BJ (cell line): ENCODE measurements at regions not wholly inside any gene's neighbourhood (a gene's known extent, or its start where the extent isn't known, plus 50 kb on each side); places are given as distances from the start of the nearest gene placed in this dataset.

Source experiments
- CTCF ChIA-PET: fragments of 350-600 bp; formaldehyde crosslinking; extraction: SDS; loops from one replicate; lab custom pipeline; 2021; ENCODE audit warnings: antibody characterized with exemption, inconsistent platforms; lab: Yijun Ruan, JAX
- POLR2A ChIA-PET: fragments of 300-600 bp; sonication (Branson Sonifier 250); formaldehyde crosslinking; extraction: SDS; loops from one replicate; lab custom pipeline; 2021; ENCODE audit warnings: antibody characterized with exemption; lab: Charles Lee
- DNase-seq: peaks from one replicate; pipeline ENCODE4 v3.0.0-alpha.2; 2011; ENCODE audit warnings: low read depth
- H3K27me3 ChIP-seq: 2 replicates; pipeline ENCODE4 v1.6.0; 2011; ENCODE audit warnings: low read length; ENCODE audit not compliant: control insufficient read depth, insufficient read depth
- H3K36me3 ChIP-seq: 2 replicates; pipeline ENCODE4 v1.5.1; 2011; ENCODE audit warnings: low read length; ENCODE audit not compliant: control insufficient read depth, insufficient read depth
- H3K4me3 ChIP-seq: 2 replicates; pipeline ENCODE4 v1.5.1; 2011; ENCODE audit warnings: low read depth, mild to moderate bottlenecking, control low read depth, low read length
- TF ChIP-seq, protein P1 (sequence below): IDR thresholded peaks from 2 replicates; pipeline ENCODE4 v1.5.1; 2011; ENCODE audit warnings: low read depth, mild to moderate bottlenecking, control low read depth, inconsistent platforms, low read length, moderate library complexity; ENCODE audit not compliant: insufficient read depth

DNA sequence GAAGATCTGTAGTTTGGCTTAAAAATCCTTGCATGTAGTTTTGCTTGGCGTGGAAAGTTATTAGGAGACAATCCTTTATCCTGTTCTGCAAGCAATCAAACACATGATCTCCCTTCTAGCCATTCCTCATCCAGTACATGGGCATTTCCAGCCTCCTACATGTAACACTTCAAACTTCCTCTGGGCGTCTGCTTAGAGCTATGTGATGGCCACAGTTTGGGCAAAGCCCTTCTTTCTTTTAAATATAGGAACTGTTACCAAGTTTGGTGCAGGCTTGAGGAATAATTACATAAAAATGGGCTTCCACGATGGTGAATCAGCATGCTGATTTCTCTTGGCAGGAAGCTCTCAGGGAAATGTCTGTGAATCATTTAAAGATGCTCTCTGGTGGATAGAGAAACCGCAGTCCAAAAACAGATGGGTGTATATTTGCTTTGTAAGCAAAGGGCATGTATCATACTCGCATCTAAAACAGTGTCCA lies 176.9 kb upstream of the FMN2 start:
- ChIA-PET CTCF (interaction anchor here (1.0 to 1.5 kb wide), 4 partner anchors 17 to 39 kb away, joined by 3 to 5 read pairs (median 4); no protein-coding TSS in a partner anchor), POLR2A (interaction anchor here (0.6 kb wide), 1 partner anchor 99 kb away, joined by 3 read pairs; no protein-coding TSS in a partner anchor)
- Histone ChIP-seq H3K4me3 (no peak overlapping the region), H3K27me3 (no peaks in the 10 kb centered on the region), H3K36me3 (no peaks in the 10 kb centered on the region)
- DNase-seq, result peak; percentile 89
- TF ChIP-seq, protein P1, sequence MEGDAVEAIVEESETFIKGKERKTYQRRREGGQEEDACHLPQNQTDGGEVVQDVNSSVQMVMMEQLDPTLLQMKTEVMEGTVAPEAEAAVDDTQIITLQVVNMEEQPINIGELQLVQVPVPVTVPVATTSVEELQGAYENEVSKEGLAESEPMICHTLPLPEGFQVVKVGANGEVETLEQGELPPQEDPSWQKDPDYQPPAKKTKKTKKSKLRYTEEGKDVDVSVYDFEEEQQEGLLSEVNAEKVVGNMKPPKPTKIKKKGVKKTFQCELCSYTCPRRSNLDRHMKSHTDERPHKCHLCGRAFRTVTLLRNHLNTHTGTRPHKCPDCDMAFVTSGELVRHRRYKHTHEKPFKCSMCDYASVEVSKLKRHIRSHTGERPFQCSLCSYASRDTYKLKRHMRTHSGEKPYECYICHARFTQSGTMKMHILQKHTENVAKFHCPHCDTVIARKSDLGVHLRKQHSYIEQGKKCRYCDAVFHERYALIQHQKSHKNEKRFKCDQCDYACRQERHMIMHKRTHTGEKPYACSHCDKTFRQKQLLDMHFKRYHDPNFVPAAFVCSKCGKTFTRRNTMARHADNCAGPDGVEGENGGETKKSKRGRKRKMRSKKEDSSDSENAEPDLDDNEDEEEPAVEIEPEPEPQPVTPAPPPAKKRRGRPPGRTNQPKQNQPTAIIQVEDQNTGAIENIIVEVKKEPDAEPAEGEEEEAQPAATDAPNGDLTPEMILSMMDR, result peak; percentile 35

DNA sequence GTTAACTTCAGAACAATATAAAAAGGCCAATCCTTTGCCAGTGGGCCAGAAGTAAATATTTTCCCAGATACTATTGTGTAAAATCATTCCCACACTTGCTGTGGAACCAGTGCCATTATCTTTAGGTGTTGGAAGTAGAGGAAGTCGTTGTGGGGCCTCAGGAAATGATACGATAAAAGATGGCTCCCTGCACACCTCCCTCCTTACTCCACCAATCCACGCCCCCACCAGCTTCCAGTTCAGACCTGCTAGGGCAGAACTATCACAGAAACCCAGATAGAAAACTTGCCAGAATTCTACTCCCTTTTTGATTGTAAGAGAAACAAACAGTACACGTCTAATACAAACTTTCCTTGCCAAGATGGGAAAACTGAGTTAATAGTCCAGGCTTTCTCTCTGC lies 173.0 kb upstream of the FMN2 start:
- TF ChIP-seq, protein P1, result no peak
- DNase-seq, result no peak
- no peak overlapping the region for H3K4me3 ChIP-seq
- no peaks in the 10 kb centered on the region for H3K36me3 ChIP-seq
- CTCF ChIA-PET, result interaction anchor here (1.0 to 1.5 kb wide), 2 partner anchors 21 to 33 kb away, joined by 3 to 4 read pairs; no protein-coding TSS in a partner anchor
- POLR2A ChIA-PET, result no interaction called here
- no peaks in the 10 kb centered on the region for H3K27me3 ChIP-seq

DNA sequence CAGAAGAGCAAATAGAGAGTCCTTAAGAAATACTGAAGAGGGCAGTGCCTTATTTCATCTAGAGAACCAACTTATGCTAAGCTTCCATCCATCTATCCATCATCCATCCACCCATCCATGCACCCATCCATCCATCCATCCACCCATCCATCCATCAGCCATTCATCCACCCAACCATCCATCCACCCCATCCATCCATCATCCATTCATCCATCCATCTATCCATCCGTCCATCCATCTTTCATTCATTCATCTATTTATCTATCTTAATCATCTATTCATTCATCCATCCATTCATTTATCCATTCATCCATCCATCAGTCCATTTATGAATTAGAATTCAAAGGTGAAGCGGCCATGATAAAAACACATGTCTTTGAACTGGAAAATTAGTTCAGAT lies 171.5 kb upstream of the FMN2 start:
- ChIA-PET CTCF (interaction anchor here (0.6 to 1.2 kb wide), 4 partner anchors 23 to 460 kb away, joined by 3 to 5 read pairs (median 4); no protein-coding TSS in a partner anchor), POLR2A (no interaction called here)
- H3K27me3 ChIP-seq, result no peaks in the 10 kb centered on the region
- DNase-seq, result no peak
- TF ChIP-seq, protein P1, result no peak
- no peaks in the 10 kb centered on the region for H3K36me3 ChIP-seq
- no peak overlapping the region for H3K4me3 ChIP-seq

DNA sequence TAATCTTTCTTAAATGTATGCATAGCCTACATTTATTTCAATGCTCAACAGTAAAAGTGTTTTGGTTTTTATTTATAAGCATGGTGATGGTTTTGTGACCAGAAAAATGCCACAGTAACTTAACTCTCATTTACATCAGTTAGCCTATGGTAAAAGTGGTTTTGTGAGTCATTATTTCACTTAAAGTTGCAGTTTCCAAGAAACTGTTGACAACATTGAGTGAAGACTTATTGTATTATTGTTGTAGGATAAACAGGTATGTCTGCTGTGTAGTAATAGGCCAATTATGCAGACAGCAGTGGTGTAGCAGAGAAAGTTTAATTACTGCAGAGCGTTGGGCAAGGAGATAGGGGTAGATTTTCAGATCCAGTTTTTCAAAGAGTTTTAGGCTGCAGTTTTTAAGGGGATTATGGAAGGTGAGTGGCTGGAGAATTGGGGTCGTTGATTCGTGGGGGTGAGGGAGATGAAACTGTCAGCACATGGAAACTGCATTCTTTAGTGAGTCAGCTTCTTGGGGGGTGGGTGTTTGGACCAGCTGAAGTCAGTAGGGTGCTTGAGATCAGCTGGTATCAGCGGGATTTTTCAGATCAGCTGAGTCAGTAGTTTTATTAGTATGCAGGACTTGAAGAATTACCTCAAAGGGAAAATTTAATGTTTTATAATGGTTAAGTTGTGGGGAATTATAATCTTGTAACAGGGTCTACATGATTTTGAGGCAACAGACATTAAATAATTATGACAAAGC lies 168.7 kb upstream of the FMN2 start:
- Histone ChIP-seq H3K36me3 (no peaks in the 10 kb centered on the region), H3K27me3 (no peaks in the 10 kb centered on the region), H3K4me3 (no peak overlapping the region)
- DNase-seq, result no peak
- ChIA-PET CTCF (no interaction called here), POLR2A (no interaction called here)
- TF ChIP-seq, protein P1, result no peak

DNA sequence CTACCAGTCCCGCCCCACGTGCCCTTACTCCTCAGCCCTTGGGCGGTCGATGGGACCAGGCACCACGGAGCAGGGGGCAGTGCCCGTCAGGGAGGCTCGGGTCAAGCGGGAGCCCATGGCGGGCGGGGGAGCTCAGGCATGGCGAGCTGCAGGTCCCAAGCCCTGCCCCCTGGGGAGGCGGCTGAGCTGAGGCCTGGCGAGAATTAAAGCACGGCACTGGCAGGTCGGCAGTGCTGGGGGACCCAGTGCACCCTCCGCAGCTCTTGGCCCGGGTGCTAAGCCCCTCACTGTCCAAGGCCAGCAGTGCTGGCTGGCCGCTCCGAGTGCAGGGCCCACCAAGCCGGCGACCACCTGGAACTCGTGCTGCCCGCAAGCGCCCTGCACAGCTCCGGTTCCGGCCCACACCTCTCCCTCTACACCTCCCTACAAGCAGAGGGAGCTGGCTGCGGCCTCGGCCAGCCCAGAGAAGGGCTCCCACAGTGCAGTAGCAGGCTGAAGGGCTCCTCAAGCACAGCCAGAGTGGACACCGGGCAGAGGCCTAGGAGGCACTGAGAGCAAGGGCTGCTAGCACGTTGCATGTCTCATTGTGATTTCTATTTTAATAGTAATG lies 166.8 kb upstream of the FMN2 start:
- Histone ChIP-seq H3K36me3 (no peaks in the 10 kb centered on the region), H3K4me3 (no peak overlapping the region), H3K27me3 (no peaks in the 10 kb centered on the region)
- TF ChIP-seq, protein P1, result no peak
- no peak for DNase-seq
- ChIA-PET POLR2A (no interaction called here), CTCF (no interaction called here)
